Keratinocyte (primary cell): ENCODE measurements at regions not wholly inside any gene's neighbourhood (a gene's known extent, or its start where the extent isn't known, plus 50 kb on each side); places are given as distances from the start of the nearest gene placed in this dataset.

Experiments used
- DNase-seq: peaks from one replicate; pipeline ENCODE4 v3.0.0-alpha.2; 2011; ENCODE audit warnings: low read depth, missing footprints, low spot score
- FAIRE-seq: peaks from 2 replicates; lab custom pipeline; 2011; peaks lifted over from hg19 to GRCh38; lab: Jason Lieb, UNC
- H2AFZ ChIP-seq: 2 replicates; pipeline ENCODE4 v1.6.0; 2012; ENCODE audit warnings: low read length, control low read depth, inconsistent platforms; ENCODE audit not compliant: control insufficient read depth
- H3K27ac ChIP-seq: 2 replicates; pipeline ENCODE4 v1.5.1; 2011; ENCODE audit warnings: low read length; ENCODE audit not compliant: control insufficient read depth, insufficient read depth
- H3K27me3 ChIP-seq: 3 replicates; pipeline ENCODE4 v1.6.0; 2011; ENCODE audit warnings: low read length; ENCODE audit not compliant: control insufficient read depth, insufficient read depth; ENCODE audit errors: extremely low read depth
- H3K36me3 ChIP-seq, 2 experiments: 2 replicates in 1 of 2; 3 replicates in 1 of 2; pipeline ENCODE4 v1.5.1; 2011; ENCODE audit warnings: low read length in 2 of 2, mild to moderate bottlenecking in 1 of 2; ENCODE audit not compliant: control insufficient read depth in 2 of 2, insufficient read depth in 2 of 2; ENCODE audit errors: extremely low read depth in 1 of 2
- H3K4me1 ChIP-seq: 3 replicates; pipeline ENCODE4 v1.5.1; 2011; ENCODE audit warnings: low read length; ENCODE audit not compliant: control insufficient read depth, insufficient read depth; ENCODE audit errors: extremely low read depth
- H3K4me2 ChIP-seq: 3 replicates; pipeline ENCODE4 v1.6.0; 2011; ENCODE audit warnings: low read depth, low read length; ENCODE audit not compliant: control insufficient read depth, insufficient read depth; ENCODE audit errors: extremely low read depth
- H3K4me3 ChIP-seq, 3 experiments: fragments of 200-600 bp in 1 of 3; sonication (generic) in 1 of 3; 2 replicates in 2 of 3; 3 replicates in 1 of 3; pipeline ENCODE4 v1.5.1; 2011 to 2016; ENCODE audit warnings: low read length in 3 of 3, mild to moderate bottlenecking in 3 of 3, control low read depth in 2 of 3, inconsistent platforms in 1 of 3, low read depth in 1 of 3, mixed read lengths in 1 of 3, mixed run types in 1 of 3, moderate library complexity in 1 of 3; ENCODE audit not compliant: control insufficient read depth in 2 of 3, insufficient read depth in 2 of 3; ENCODE audit errors: extremely low read depth in 1 of 3
- H3K79me2 ChIP-seq: 2 replicates; pipeline ENCODE4 v1.6.0; 2012; ENCODE audit warnings: low read length; ENCODE audit not compliant: control insufficient read depth, insufficient read depth
- H3K9ac ChIP-seq: 3 replicates; pipeline ENCODE4 v1.6.0; 2011; ENCODE audit warnings: low read length; ENCODE audit not compliant: control insufficient read depth, insufficient read depth; ENCODE audit errors: extremely low read depth
- H3K9me1 ChIP-seq: 3 replicates; pipeline ENCODE4 v1.6.0; 2011; ENCODE audit warnings: low read length; ENCODE audit not compliant: control insufficient read depth, insufficient read depth; ENCODE audit errors: extremely low read depth
- H3K9me3 ChIP-seq: 2 replicates; pipeline ENCODE4 v1.5.1; 2012; ENCODE audit warnings: low read depth, low read length; ENCODE audit not compliant: control insufficient read depth
- H4K20me1 ChIP-seq: 3 replicates; pipeline ENCODE4 v1.6.0; 2011; ENCODE audit warnings: low read length; ENCODE audit not compliant: control insufficient read depth, insufficient read depth; ENCODE audit errors: extremely low read depth
- CTCF ChIP-seq, 3 experiments: IDR thresholded peaks in 1 of 3; conservative IDR thresholded peaks in 1 of 3; optimal IDR thresholded peaks in 1 of 3; 2 replicates in 2 of 3; 3 replicates in 1 of 3; pipeline versions ENCODE3 to v1.5.1; 2011; ENCODE audit warnings: low read length in 3 of 3, mild to moderate bottlenecking in 3 of 3, moderate library complexity in 2 of 3, control low read depth in 1 of 3, inconsistent platforms in 1 of 3; ENCODE audit not compliant: insufficient read depth in 2 of 3; ENCODE audit errors: extremely low read depth in 1 of 3
- EZH2 ChIP-seq: IDR thresholded peaks from one replicate; pipeline ENCODE4 v1.6.1; 2012; ENCODE audit warnings: inconsistent platforms, mild to moderate bottlenecking, low read length, moderate library complexity
- dilution Hi-C: fragments of 300-500 bp; cut with MboI; formaldehyde crosslinking; loops from one replicate; pipeline ENCODE4 v1.7.0; 2020; ENCODE audit warnings: low sequenced_read_pairs; ENCODE audit not compliant: extremely low pct_ligation_motif_present

- H3K9ac ChIP-seq: no peak overlapping the region
- H3K4me3 ChIP-seq: no peak overlapping the region
- no peaks in the 10 kb centered on the region for H3K4me1 ChIP-seq
- H3K79me2 ChIP-seq: no peaks in the 10 kb centered on the region
- H3K9me3 ChIP-seq: no peaks in the 10 kb centered on the region
- no peaks in the 10 kb centered on the region for H3K9me1 ChIP-seq
- DNase-seq: no peak
- FAIRE-seq: no peak
- no peak overlapping the region for H3K27ac ChIP-seq
- H4K20me1 ChIP-seq: no peaks in the 10 kb centered on the region
- TF ChIP-seq CTCF (optimal IDR thresholded peaks at IDR 0.05 in 1 of 3, IDR thresholded peaks at IDR 0.05 in 1 of 3, conservative IDR thresholded peaks at IDR 0.05 in 1 of 3; ENCODE audit: extremely low read depth in 1 of 3, insufficient read depth in 2 of 3, low read length in 3 of 3): no peak
- TF ChIP-seq EZH2: no peak
- H3K4me2 ChIP-seq: no peak overlapping the region
- no peak overlapping the region for H2AFZ ChIP-seq
- no peaks in the 10 kb centered on the region for H3K36me3 ChIP-seq
- dilution Hi-C loops: no loop called here
- no peaks in the 10 kb centered on the region for H3K27me3 ChIP-seq
These were observed 579.2 kb downstream of the BCL11B start for GRCh38 chr14:98692832-98693231.

- Histone ChIP-seq H3K27ac (no peak overlapping the region), H3K9me1 (no peaks in the 10 kb centered on the region), H3K9me3 (no peaks in the 10 kb centered on the region), H4K20me1 (no peaks in the 10 kb centered on the region), H3K4me3 (no peak overlapping the region), H3K27me3 (no peaks in the 10 kb centered on the region), H3K36me3 (no peaks in the 10 kb centered on the region), H3K4me1 (no peaks in the 10 kb centered on the region), H3K79me2 (no peaks in the 10 kb centered on the region), H2AFZ (no peak overlapping the region), H3K9ac (no peak overlapping the region), H3K4me2 (no peak overlapping the region)
- dilution Hi-C loops: no loop called here
- DNase-seq: no peak
- no peak for FAIRE-seq
- no peak for TF ChIP-seq EZH2
- TF ChIP-seq CTCF (optimal IDR thresholded peaks at IDR 0.05 in 1 of 3, IDR thresholded peaks at IDR 0.05 in 1 of 3, conservative IDR thresholded peaks at IDR 0.05 in 1 of 3; ENCODE audit: extremely low read depth in 1 of 3, insufficient read depth in 2 of 3, low read length in 3 of 3): no peak
These were observed 577.5 kb downstream of the BCL11B start for GRCh38 chr14:98694541-98694940.
